ENCODE measurements at regions not wholly inside any gene's neighbourhood (a gene's known extent, or its start where the extent isn't known, plus 50 kb on each side); places are given as distances from the start of the nearest gene placed in this dataset.

- no peak for TF ChIP-seq POLR2AphosphoS5 (IDR thresholded peaks at IDR 0.05; ENCODE audit: low read depth)
- no peak for TF ChIP-seq EZH2phosphoT487 (IDR thresholded peaks at IDR 0.05; ENCODE audit: unreplicated experiment)
- no peak for TF ChIP-seq ZNF114 (CRISPR knock-in tag; IDR thresholded peaks at IDR 0.05)
- no peak for TF ChIP-seq EZH2 (IDR thresholded peaks at IDR 0.05; ENCODE audit: low read depth, unreplicated experiment)
- TF ChIP-seq JUNB (IDR thresholded peaks at IDR 0.05; ENCODE audit: unreplicated experiment): no peak
- TF ChIP-seq REST (IDR thresholded peaks at IDR 0.05; ENCODE audit: unreplicated experiment): no peak
- no peak for TF ChIP-seq CREB1 (CRISPR knock-in tag; IDR thresholded peaks at IDR 0.05; ENCODE audit: low read depth)
- no peak for TF ChIP-seq ZNF462 (CRISPR knock-in tag; IDR thresholded peaks at IDR 0.05)
- TF ChIP-seq ETS1 (IDR thresholded peaks at IDR 0.05): no peak
- no peak for TF ChIP-seq STAT1 (IDR thresholded peaks at IDR 0.05; ENCODE audit: unreplicated experiment)
- no peak for TF ChIP-seq ZNF331 (CRISPR knock-in tag; IDR thresholded peaks at IDR 0.05; ENCODE audit: low read depth)
- Histone ChIP-seq H3F3A (replicated peaks; ENCODE audit: low read depth) (no peaks in the 10 kb centered on the region), H4K20me1 (replicated peaks; ENCODE audit: insufficient read depth) (no peaks in the 10 kb centered on the region), H3K9me2 (ENCODE audit: insufficient read depth) (no peaks in the 10 kb centered on the region), H3K27ac (ENCODE audit: low read depth) (no peak overlapping the region), H3K27me3 (ENCODE audit: insufficient read depth) (no peaks in the 10 kb centered on the region), H3K4me2 (no peak overlapping the region), H3K4me3 (no peak overlapping the region), H3K4me1 (ENCODE audit: insufficient read depth) (peaks cover 18% of the 10 kb centered on the region), H3K36me3 (ENCODE audit: insufficient read depth) (no peaks in the 10 kb centered on the region), H3K79me2 (replicated peaks; ENCODE audit: insufficient read depth) (no peaks in the 10 kb centered on the region), H2AFZ (no peak overlapping the region)
- Mint-ChIP-seq H3K27ac (no peak overlapping the region), H3K27me3 (ENCODE audit: insufficient read depth, low read depth, poor library complexity) (no peaks in the 10 kb centered on the region), H3K4me1 (peaks cover 19% of the 10 kb centered on the region; the same call in 2 of the 3 replicates), H3K4me3 (no peak overlapping the region), H3K36me3 (ENCODE audit: low read depth) (no peaks in the 10 kb centered on the region), H3K9me3 (no peaks in the 10 kb centered on the region)
- ATAC-seq: no peak
- DNase-seq (ENCODE audit: low spot score): no peak
Observed at GRCh38 chr2:107685421-107685986, 141.2 kb upstream of the RGPD4 start.
